CD4-positive, alpha-beta T cell treated with Interleukin-6 for 4 hours (primary cell): ENCODE measurements at regions not wholly inside any gene's neighbourhood (a gene's known extent, or its start where the extent isn't known, plus 50 kb on each side); places are given as distances from the start of the nearest gene placed in this dataset.
"Not testable (repeated sequence)": the region's sequence is repeated elsewhere in the genome, so short reads cannot be mapped to it uniquely, and the experiment has no call there.

Source experiments
- DNase-seq: peaks from one replicate; pipeline ENCODE4 v3.0.0-alpha.2; 2020; ENCODE audit warnings: mixed read lengths

- DNase-seq = no peak
These were observed 131.0 kb upstream of the CCNG1 start for GRCh38 chr5:163306421-163306820.

GRCh38 chr5:163309914-163310313, 127.5 kb upstream of the CCNG1 start:
- no peak for DNase-seq

GRCh38 chr5:163310997-163311396, 126.4 kb upstream of the CCNG1 start:
- DNase-seq = no peak

GRCh38 chr5:163312598-163312997, 124.8 kb upstream of the CCNG1 start:
- no peak for DNase-seq

GRCh38 chr5:163313049-163313448, 124.3 kb upstream of the CCNG1 start:
- not testable (repeated sequence) for DNase-seq

- not testable (repeated sequence) for DNase-seq
These were observed 121.0 kb upstream of the CCNG1 start for GRCh38 chr5:163316374-163316773.

GRCh38 chr5:163318707-163319106, 118.7 kb upstream of the CCNG1 start:
- no peak for DNase-seq

- no peak for DNase-seq
These were observed 115.9 kb upstream of the CCNG1 start for GRCh38 chr5:163321511-163321910.

- no peak for DNase-seq
These were observed 106.4 kb upstream of the CCNG1 start for GRCh38 chr5:163330723-163331668.

GRCh38 chr5:163336074-163336473, 101.3 kb upstream of the CCNG1 start:
- DNase-seq = not testable (repeated sequence)

- DNase-seq = no peak
These were observed 98.2 kb upstream of the CCNG1 start for GRCh38 chr5:163339148-163339547.

- not testable (repeated sequence) for DNase-seq
These were observed 97.0 kb upstream of the CCNG1 start for GRCh38 chr5:163340378-163340777.

- no peak for DNase-seq
These were observed 95.1 kb upstream of the CCNG1 start for GRCh38 chr5:163342306-163342705.

- no peak for DNase-seq
These were observed 92.2 kb upstream of the CCNG1 start for GRCh38 chr5:163345216-163345615.

- DNase-seq = peak; percentile 48
These were observed 89.7 kb upstream of the CCNG1 start for GRCh38 chr5:163347671-163348070.

GRCh38 chr5:163350083-163350482, 87.3 kb upstream of the CCNG1 start:
- DNase-seq = no peak

- DNase-seq = no peak
These were observed 84.9 kb upstream of the CCNG1 start for GRCh38 chr5:163352531-163352930.

- DNase-seq = not testable (repeated sequence)
These were observed 81.6 kb upstream of the CCNG1 start for GRCh38 chr5:163355811-163356210.

- no peak for DNase-seq
These were observed 79.8 kb upstream of the CCNG1 start for GRCh38 chr5:163357636-163358035.

- no peak for DNase-seq
These were observed 76.7 kb upstream of the CCNG1 start for GRCh38 chr5:163360656-163361055.

- no peak for DNase-seq
These were observed 75.9 kb upstream of the CCNG1 start for GRCh38 chr5:163361450-163361849.

- DNase-seq = no peak
These were observed 74.5 kb upstream of the CCNG1 start for GRCh38 chr5:163362840-163363371.

GRCh38 chr5:163363389-163363788, 74.0 kb upstream of the CCNG1 start:
- no peak for DNase-seq

- no peak for DNase-seq
These were observed 70.6 kb upstream of the CCNG1 start for GRCh38 chr5:163366757-163367156.
